Gastroesophageal sphincter (tissue), 4 donors: ENCODE measurements at regions not wholly inside any gene's neighbourhood (a gene's known extent, or its start where the extent isn't known, plus 50 kb on each side); places are given as distances from the start of the nearest gene placed in this dataset.

Experiments
- ATAC-seq: fragments of 150-250 bp; one replicate; pipeline ENCODE4 v1.9.1; 2016; ENCODE audit warnings: mild to moderate bottlenecking, moderate library complexity
- H3K27ac ChIP-seq, 4 donors: fragments of 200-600 bp; sonication (generic) in 3 of 4; 1 replicate in 3 of 4; 2 replicates in 1 of 4; pipeline ENCODE4 v1.5.1; 2016 to 2019
- H3K27me3 ChIP-seq: fragments of 200-600 bp; sonication (generic); one replicate; pipeline ENCODE4 v1.5.1; 2019
- H3K36me3 ChIP-seq, 2 donors: fragments of 200-600 bp; sonication (generic); one replicate each; pipeline ENCODE4 v1.5.1; 2019; ENCODE audit warnings: control low read depth in 1 of 2
- H3K4me1 ChIP-seq, 3 donors: fragments of 200-600 bp; sonication (generic); 1 replicate in 2 of 3; 2 replicates in 1 of 3; pipeline ENCODE4 v1.5.1; 2016 to 2019; ENCODE audit warnings: control low read depth in 2 of 3
- H3K4me3 ChIP-seq, 2 donors: fragments of 200-600 bp; sonication (generic); one replicate each; pipeline ENCODE4 v1.5.1; 2019; ENCODE audit warnings: mild to moderate bottlenecking in 1 of 2, moderate library complexity in 1 of 2
- H3K9me3 ChIP-seq, 3 donors: fragments of 200-600 bp; sonication (generic); one replicate each; pipeline ENCODE4 v1.5.1; 2017 to 2019; ENCODE audit warnings: control low read depth in 2 of 3
- EP300 ChIP-seq: sonication (generic); formaldehyde crosslinking; IDR thresholded peaks from one replicate; pipeline ENCODE4 v1.6.1; 2017; ENCODE audit warnings: antibody characterized with exemption, mild to moderate bottlenecking
- POLR2A ChIP-seq, 2 donors: fragments of 450-650 bp; IDR thresholded peaks; one replicate each; pipeline ENCODE4 v1.6.1; 2017; ENCODE audit warnings: antibody characterized with exemption in 2 of 2, mild to moderate bottlenecking in 2 of 2, moderate library complexity in 1 of 2
- POLR2AphosphoS5 ChIP-seq: sonication (generic); formaldehyde crosslinking; IDR thresholded peaks from one replicate; pipeline ENCODE4 v1.6.1; 2017; ENCODE audit warnings: antibody characterized with exemption
- WGBS, 2 donors: methylation state at CpG; one replicate each; pipeline ENCODE4 v1.1.5; 2018; ENCODE audit warnings: low coverage in 1 of 2; 5-methylcytosine and 5-hydroxymethylcytosine counted together
- TF ChIP-seq, protein P1 (sequence below), 4 experiments: fragments of 200-600 bp in 2 of 4; fragments of 450-650 bp in 2 of 4; sonication (generic) in 1 of 4; IDR thresholded peaks; one replicate each; pipeline ENCODE4 v1.5.1; 2017 to 2019; ENCODE audit warnings: antibody characterized with exemption in 4 of 4, mild to moderate bottlenecking in 2 of 4, moderate library complexity in 2 of 4

GRCh38 chr5:23260621-23261020, 246.8 kb upstream of the PRDM9 start:
- Histone ChIP-seq H3K4me1 (no peaks in the 10 kb centered on the region), H3K27me3 (no peaks in the 10 kb centered on the region), H3K9me3 (no peaks in the 10 kb centered on the region), H3K27ac (no peak overlapping the region), H3K4me3 (no peak overlapping the region), H3K36me3 (no peaks in the 10 kb centered on the region)
- 83 to 92% methylated on average over 1 of the region's 1 CpG for WGBS, 2 donors
- TF ChIP-seq POLR2AphosphoS5 (no peak), EP300 (no peak), POLR2A (IDR thresholded peaks at IDR 0.05) (no peak)
- TF ChIP-seq, protein P1, sequence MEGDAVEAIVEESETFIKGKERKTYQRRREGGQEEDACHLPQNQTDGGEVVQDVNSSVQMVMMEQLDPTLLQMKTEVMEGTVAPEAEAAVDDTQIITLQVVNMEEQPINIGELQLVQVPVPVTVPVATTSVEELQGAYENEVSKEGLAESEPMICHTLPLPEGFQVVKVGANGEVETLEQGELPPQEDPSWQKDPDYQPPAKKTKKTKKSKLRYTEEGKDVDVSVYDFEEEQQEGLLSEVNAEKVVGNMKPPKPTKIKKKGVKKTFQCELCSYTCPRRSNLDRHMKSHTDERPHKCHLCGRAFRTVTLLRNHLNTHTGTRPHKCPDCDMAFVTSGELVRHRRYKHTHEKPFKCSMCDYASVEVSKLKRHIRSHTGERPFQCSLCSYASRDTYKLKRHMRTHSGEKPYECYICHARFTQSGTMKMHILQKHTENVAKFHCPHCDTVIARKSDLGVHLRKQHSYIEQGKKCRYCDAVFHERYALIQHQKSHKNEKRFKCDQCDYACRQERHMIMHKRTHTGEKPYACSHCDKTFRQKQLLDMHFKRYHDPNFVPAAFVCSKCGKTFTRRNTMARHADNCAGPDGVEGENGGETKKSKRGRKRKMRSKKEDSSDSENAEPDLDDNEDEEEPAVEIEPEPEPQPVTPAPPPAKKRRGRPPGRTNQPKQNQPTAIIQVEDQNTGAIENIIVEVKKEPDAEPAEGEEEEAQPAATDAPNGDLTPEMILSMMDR (IDR thresholded peaks at IDR 0.05) = no peak
- ATAC-seq = no peak

GRCh38 chr5:23257656-23258055, 249.8 kb upstream of the PRDM9 start:
- H3K27ac ChIP-seq = no peak overlapping the region
- H3K36me3 ChIP-seq = no peaks in the 10 kb centered on the region
- H3K27me3 ChIP-seq = no peaks in the 10 kb centered on the region
- no peaks in the 10 kb centered on the region for H3K4me1 ChIP-seq
- TF ChIP-seq POLR2A (IDR thresholded peaks at IDR 0.05) = no peak
- TF ChIP-seq, protein P1 (IDR thresholded peaks at IDR 0.05) = no peak
- TF ChIP-seq POLR2AphosphoS5 = no peak
- no peak for TF ChIP-seq EP300
- no peak for ATAC-seq
- H3K9me3 ChIP-seq = no peaks in the 10 kb centered on the region
- no peak overlapping the region for H3K4me3 ChIP-seq

GRCh38 chr5:23253621-23254198, 253.7 kb upstream of the PRDM9 start:
- Histone ChIP-seq H3K36me3 (no peaks in the 10 kb centered on the region), H3K27ac (no peak overlapping the region), H3K27me3 (no peaks in the 10 kb centered on the region), H3K4me3 (no peak overlapping the region), H3K4me1 (no peaks in the 10 kb centered on the region), H3K9me3 (no peaks in the 10 kb centered on the region)
- no peak for ATAC-seq
- WGBS, 2 donors = 40 to 69% methylated on average over 1 of the region's 1 CpG
- TF ChIP-seq EP300 = no peak
- TF ChIP-seq, protein P1 (IDR thresholded peaks at IDR 0.05) = no peak
- no peak for TF ChIP-seq POLR2A (IDR thresholded peaks at IDR 0.05)
- TF ChIP-seq POLR2AphosphoS5 = no peak

DNA sequence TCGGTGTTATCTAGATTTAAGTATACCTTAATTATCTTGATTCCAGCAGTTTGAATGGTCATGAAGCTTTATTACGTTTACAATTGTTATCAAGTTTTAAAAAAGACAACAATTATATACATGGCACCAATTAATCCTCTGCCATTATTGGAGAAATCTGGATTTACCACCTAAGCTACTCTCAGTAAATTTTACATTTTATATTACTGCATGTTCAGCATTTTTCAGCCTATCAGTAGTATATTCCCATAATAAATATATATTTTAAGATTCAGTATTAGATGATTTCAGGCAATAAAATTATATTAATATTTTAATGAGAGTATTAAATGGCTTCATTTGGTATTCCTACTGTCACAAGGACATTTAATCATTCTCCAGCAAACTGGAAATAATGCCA, 264.5 kb upstream of the PRDM9 start:
- H3K27ac ChIP-seq = no peak overlapping the region

GRCh38 chr5:23235246-23235645, 272.2 kb upstream of the PRDM9 start:
- Histone ChIP-seq H3K27ac (no peak overlapping the region), H3K27me3 (no peaks in the 10 kb centered on the region), H3K4me3 (no peak overlapping the region), H3K9me3 (no peaks in the 10 kb centered on the region), H3K4me1 (no peaks in the 10 kb centered on the region), H3K36me3 (no peaks in the 10 kb centered on the region)
- TF ChIP-seq POLR2AphosphoS5 = no peak
- TF ChIP-seq, protein P1 (IDR thresholded peaks at IDR 0.05) = no peak
- TF ChIP-seq POLR2A (IDR thresholded peaks at IDR 0.05) = no peak
- TF ChIP-seq EP300 = no peak
- ATAC-seq = no peak
- 67 to 75% methylated on average over 1 of the region's 1 CpG for WGBS, 2 donors

More for the DNA sequence above, 264.5 kb upstream of the PRDM9 start:
- Histone ChIP-seq H3K9me3 (no peaks in the 10 kb centered on the region), H3K27me3 (no peaks in the 10 kb centered on the region), H3K36me3 (no peaks in the 10 kb centered on the region), H3K4me3 (no peak overlapping the region), H3K4me1 (no peaks in the 10 kb centered on the region)
- no peak for TF ChIP-seq POLR2AphosphoS5
- TF ChIP-seq EP300 = no peak
- no peak for TF ChIP-seq POLR2A (IDR thresholded peaks at IDR 0.05)
- TF ChIP-seq, protein P1 (IDR thresholded peaks at IDR 0.05) = no peak
- no peak for ATAC-seq
- 80 to 91% methylated on average over 2 of the region's 2 CpGs for WGBS, 2 donors
